HEK293T (cell line): ENCODE measurements at regions not wholly inside any gene's neighbourhood (a gene's known extent, or its start where the extent isn't known, plus 50 kb on each side); places are given as distances from the start of the nearest gene placed in this dataset.

Experiments used
- BHLHE40 ChIP-seq: fragments of 450-650 bp; IDR thresholded peaks from 2 replicates; pipeline ENCODE4 v1.6.1; 2016; ENCODE audit warnings: mild to moderate bottlenecking, moderate library complexity, borderline replicate concordance
- FOXA1 ChIP-seq: fragments of 450-650 bp; IDR thresholded peaks from 2 replicates; pipeline ENCODE4 v1.6.1; 2016; ENCODE audit warnings: mild to moderate bottlenecking
- FOXK2 ChIP-seq: fragments of 450-650 bp; IDR thresholded peaks from 2 replicates; pipeline ENCODE4 v1.6.1; 2016; ENCODE audit warnings: mild to moderate bottlenecking
- HDGF ChIP-seq: fragments of 450-650 bp; IDR thresholded peaks from 2 replicates; pipeline ENCODE4 v1.6.1; 2017; ENCODE audit warnings: antibody characterized with exemption, borderline replicate concordance
- LEF1 ChIP-seq: fragments of 450-650 bp; IDR thresholded peaks from 2 replicates; pipeline ENCODE4 v1.6.1; 2017; ENCODE audit warnings: mild to moderate bottlenecking, borderline replicate concordance
- NFRKB ChIP-seq: fragments of 450-650 bp; IDR thresholded peaks from 2 replicates; pipeline ENCODE4 v1.6.1; 2016; ENCODE audit warnings: mild to moderate bottlenecking, moderate library complexity
- SP1 ChIP-seq: fragments of 450-650 bp; IDR thresholded peaks from 2 replicates; pipeline ENCODE4 v1.6.1; 2017
- SUZ12 ChIP-seq: fragments of 450-650 bp; IDR thresholded peaks from 2 replicates; pipeline ENCODE4 v1.6.1; 2016; ENCODE audit warnings: mild to moderate bottlenecking
- TARDBP ChIP-seq: fragments of 450-650 bp; IDR thresholded peaks from 2 replicates; pipeline ENCODE4 v1.6.1; 2016

- no peak for TF ChIP-seq BHLHE40
- no peak for TF ChIP-seq TARDBP
- TF ChIP-seq SP1, result no peak
- no peak for TF ChIP-seq SUZ12
- TF ChIP-seq FOXA1, result no peak
- no peak for TF ChIP-seq LEF1
- no peak for TF ChIP-seq HDGF
- no peak for TF ChIP-seq NFRKB
- no peak for TF ChIP-seq FOXK2
Observed at GRCh38 chr1:164958982-164959768, 397.3 kb downstream of the LMX1A start.
